NCI-H1417 (cell line): ENCODE measurements at regions not wholly inside any gene's neighbourhood (a gene's known extent, or its start where the extent isn't known, plus 50 kb on each side); places are given as distances from the start of the nearest gene placed in this dataset.
"Not testable (repeated sequence)": the region's sequence is repeated elsewhere in the genome, so short reads cannot be mapped to it uniquely, and the experiment has no call there.

Experiments used
- DNase-seq, 3 experiments: peaks; one replicate each; lab custom pipeline; 2025; lab: John Stamatoyannopoulos, UW

DNA sequence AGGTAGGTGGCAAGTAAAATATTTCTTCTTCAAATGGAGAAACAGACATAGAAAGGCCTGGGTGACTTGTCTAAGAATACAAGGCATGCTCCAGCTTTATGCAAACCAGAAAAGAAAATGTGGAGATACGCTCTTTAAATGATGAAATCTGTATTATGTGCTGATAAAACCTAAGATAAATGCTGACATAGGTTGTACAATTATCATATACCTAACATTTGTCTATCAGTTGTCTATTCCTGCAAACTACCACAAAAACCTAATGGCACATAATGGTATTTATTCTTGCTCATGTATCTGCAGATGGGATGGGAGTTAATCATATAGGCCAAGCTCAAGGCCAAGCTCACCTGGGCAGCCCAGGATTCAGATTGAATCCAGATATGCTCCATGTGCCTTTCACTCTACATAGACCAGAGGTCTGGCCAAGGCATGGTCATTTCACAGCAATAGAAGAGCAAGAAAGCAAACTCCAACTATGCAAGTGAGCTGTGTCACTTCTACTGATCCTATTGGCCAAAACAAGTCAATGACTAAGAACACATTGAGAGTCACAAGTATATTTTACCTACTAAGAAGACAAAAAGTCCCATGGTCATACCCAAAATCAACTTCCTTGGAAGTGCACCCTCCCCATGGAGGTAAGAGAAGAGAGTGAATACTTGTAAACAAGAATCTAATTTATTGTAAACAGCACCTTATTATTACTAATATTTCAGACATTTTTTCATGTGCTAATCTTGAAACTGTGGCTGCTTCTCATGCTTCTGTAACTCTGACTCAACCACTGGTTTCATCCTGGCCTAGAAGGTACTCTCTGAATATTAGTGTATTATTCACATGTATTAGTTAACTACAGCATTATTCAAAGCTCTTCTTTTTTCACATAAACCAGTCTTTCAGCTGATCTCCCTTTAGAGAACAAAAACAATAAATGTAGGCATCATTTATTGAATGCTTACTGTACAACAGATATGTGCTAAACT lies 270.7 kb upstream of the SOX9 start:
- no peak for DNase-seq

GRCh38 chr17:71850812-71851211 lies 270.0 kb upstream of the SOX9 start:
- no peak for DNase-seq

- DNase-seq = peak in 2 of 3 experiments; percentile 83 to 95
These were observed 265.8 kb upstream of the SOX9 start for GRCh38 chr17:71855010-71855409.

DNA sequence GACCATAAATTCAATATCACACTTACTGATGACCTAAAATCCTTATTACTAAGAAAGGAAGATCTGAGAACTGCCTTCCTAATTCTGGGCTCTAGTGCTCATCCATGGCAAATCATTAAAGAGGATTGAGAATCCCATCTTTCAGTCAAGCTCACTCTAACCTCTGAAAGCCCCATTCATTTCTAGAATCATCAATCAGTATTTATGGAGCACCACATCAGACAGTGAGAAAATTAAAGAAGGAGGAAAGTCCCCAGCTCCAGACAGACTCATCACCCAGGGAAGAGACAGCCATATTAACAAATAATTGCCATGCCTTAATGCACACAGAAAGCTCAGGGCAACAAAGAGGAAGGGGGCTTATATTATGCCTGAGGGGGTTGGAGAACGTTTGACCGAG lies 256.1 kb upstream of the SOX9 start:
- no peak for DNase-seq

DNA sequence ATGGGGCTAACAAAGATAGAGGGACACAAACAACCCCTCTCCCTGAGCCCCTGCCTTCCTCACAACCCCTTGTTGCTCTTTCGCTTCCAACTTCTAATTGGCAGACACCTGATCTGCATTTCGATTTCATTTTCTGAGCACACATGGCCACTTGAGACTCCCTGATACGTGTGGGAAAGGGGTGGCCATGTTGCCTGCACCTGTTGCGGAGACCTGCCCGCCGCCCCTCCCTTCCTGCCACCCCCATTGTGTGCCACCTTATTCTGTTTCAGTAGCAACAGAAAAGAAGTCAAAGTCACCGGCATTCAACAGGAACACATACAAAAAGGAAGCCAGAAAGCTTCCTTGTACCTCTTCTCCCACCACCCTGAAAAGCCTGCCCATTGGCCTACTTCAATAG lies 254.7 kb upstream of the SOX9 start:
- DNase-seq = peak in 1 of 3 experiments; percentile 27

DNA sequence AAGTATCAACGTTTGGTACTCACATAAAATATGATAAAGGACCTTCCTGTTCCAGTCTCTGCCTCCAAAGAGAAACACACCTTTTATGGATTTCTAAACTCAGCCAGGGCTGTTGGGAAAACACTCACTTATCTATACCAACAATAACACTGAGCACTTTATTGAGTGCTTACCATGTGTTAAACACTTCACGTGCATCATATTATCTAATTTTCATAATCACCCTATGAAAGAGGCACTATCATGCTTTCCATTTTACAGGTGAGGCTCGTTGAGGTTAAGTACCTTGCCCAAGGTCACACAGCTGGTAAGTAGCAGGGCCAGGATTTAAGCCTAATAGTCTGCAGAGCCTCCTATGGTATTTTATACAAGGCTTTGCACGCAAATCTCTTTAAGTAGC lies 251.5 kb upstream of the SOX9 start:
- DNase-seq = peak in 2 of 3 experiments; percentile 14 to 70

GRCh38 chr17:71869841-71870545 lies 250.8 kb upstream of the SOX9 start:
- peak in 2 of 3 experiments; percentile 14 to 63 for DNase-seq

DNA sequence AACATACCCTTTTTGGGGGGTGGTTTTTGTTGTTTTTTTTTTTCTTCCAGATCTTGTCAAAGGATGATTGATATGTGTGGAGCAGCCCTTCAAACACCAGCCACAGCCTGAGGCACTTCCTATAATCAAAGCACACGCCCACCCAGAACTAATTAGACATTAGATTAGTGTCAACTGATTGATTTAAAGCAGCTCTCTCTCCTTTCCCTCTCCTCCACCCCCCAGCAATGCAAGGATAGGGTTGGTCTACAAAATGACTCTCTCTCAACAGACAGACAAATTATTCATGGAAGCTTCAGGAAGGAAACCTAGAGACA lies 250.3 kb upstream of the SOX9 start:
- DNase-seq = peak in 2 of 3 experiments; percentile 75 to 94

GRCh38 chr17:71872843-71873485 lies 247.9 kb upstream of the SOX9 start:
- no peak for DNase-seq

DNA sequence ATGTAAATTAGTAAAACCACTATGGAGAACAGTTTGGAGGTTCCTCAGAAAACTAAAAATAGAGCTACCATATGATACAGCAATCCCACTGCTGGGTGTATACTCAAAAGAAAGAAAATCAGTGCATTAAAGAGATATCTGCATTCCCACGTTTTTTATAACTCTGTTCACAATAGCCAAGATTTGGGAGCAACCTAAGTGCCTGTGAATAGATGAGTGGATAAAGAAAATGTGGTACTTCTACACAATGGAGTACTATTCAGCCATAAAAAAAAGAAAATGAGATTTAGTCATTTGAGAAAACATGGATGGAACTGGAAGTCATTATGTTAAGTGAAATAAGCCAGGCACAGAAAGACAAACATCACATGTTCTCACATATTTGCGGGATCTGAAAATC lies 246.0 kb upstream of the SOX9 start:
- not testable (repeated sequence) for DNase-seq

DNA sequence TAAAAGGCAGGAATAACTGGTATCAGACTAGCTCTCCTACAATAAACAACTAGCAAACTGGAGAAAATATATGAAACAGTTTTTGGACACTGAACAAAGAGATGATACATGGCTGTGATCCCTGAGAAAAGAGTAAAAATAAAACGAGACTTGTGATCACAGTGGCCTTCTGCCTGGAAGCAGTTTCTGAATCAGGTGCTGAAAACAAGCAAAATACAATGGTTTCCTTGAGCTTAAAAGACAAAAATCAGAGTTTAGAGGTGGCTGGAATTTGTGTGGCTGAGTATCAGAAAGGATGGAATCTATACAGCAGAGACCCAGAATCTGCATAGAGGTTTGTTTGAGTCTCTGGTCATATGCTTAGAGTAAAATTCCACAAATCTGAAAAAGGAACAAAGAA lies 242.5 kb upstream of the SOX9 start:
- DNase-seq = no peak

DNA sequence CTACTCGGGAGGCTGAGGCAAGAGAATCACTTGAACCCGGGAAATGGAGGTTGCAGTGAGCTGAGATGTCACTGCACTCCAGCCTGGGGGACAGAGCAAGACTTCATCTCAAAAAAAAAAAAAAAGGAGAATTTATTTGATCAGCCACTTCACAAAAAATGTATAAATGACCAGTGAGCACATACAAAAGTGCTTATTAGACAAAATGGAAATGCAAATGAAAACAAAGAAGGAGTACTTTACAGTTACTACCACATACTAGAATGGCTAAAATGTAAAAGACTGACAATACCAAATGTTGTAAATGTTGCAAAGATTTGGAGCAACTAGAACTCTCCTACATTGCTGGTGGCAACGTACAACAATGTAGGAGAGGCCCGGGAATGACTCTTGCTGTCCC lies 241.8 kb upstream of the SOX9 start:
- DNase-seq = no peak

- DNase-seq = no peak
These were observed 239.8 kb upstream of the SOX9 start for GRCh38 chr17:71881041-71881440.

GRCh38 chr17:71881581-71881980 lies 239.2 kb upstream of the SOX9 start:
- DNase-seq = no peak

DNA sequence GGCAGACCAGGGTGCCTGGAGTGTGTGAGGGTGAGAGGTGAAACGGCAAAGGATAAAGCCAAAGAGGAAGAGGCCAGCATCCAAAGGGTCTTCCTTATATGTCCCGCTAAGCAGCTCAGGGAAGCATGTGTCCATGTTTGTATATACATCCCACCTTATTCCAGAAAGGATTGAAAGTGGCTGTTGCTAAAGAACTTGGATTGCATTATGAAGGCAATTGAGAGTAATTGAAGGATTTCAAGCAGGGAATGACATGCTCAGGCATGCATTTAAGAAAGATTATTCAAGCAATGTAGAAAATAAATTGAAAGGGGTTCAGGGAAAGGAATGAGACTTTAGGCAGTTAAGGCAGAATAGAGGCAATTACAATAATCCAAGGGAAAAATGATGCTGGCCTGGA lies 237.6 kb upstream of the SOX9 start:
- DNase-seq = no peak

- no peak for DNase-seq
These were observed 237.0 kb upstream of the SOX9 start for GRCh38 chr17:71883845-71884244.

GRCh38 chr17:71885662-71886061 lies 235.2 kb upstream of the SOX9 start:
- no peak for DNase-seq

DNA sequence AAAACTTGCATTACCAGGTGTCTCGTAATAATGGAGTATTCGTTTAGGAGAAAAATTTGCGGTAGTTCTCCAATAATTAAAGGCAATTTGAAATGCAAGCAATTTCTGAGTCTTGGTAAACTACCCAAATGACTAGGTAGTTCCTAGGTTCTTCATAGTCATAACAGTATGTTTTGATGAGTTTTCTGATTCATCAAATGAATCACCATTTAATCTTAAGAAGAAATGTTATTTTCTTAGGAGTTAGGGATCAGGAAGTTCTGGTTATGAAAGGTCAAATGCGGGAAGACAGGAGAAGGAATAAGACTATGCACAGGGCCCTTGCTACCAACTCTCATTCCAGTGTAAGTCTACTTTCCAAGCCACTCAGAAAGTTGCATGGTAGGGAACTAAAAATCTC lies 221.5 kb upstream of the SOX9 start:
- DNase-seq = no peak

- peak in 2 of 3 experiments; percentile 17 to 53 for DNase-seq
These were observed 220.1 kb upstream of the SOX9 start for GRCh38 chr17:71900621-71901229.

DNA sequence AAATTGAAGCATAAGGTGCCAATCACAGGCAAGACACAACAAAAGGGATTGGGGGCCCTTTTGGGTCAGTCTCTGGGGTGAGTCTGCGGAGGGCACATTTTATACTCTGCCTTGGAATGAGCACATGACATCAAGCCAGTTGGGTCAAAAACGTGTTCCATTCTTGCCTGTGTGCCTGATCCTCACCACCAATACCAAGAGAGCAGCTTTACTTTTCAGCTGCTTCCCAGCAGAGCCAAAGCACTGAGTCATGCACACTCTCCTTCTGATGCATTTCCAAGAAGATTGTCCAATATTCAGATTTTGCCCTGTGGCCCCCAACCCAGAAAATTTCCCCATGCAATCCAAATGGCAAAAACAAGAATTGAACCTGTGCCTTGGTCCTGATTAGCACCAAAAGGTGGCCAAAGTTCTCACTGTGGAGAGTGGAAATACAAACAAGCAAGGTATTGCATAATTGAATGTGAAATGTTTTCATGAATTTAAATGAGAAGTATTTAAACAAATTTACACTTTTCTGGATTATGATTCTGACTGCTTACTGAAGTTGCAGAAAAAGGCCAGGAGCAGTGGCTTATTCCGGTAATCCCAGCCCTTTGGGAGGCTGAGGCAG lies 217.8 kb upstream of the SOX9 start:
- DNase-seq = no peak

DNA sequence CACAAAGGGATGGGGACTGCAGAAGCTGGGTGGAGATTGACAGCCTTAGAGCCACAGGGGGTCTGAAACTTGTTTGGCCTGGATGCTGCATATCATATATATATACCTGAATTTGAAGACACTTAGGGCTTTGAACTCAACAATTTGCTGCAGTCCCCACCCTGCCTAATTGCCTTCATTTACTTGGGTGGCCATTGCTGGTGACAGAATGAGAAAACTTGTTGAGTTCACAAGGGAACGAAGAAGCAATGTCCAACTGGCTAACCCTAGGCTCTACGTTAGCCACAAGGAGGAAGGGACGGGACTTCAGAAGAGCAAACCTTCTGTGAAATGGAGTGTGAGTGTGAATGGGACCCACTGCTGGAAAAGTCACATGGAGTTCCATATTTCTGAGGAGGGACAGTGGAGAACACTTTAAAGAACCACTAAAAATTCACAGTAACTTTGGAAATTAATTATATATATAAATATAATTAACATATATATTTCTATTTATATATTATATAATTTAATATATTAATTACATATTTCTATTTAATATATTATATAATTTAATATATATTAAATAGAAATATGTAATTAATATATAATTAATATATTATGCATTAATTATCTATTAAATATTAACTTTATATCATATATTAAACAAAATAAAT lies 215.3 kb upstream of the SOX9 start:
- peak in 2 of 3 experiments; percentile 4 to 25 for DNase-seq
